Spleen (tissue), 7 donors: ENCODE measurements at regions not wholly inside any gene's neighbourhood (a gene's known extent, or its start where the extent isn't known, plus 50 kb on each side); places are given as distances from the start of the nearest gene placed in this dataset.

Experiments used
- POLR2A ChIP-seq, 3 donors: fragments of 450-650 bp; IDR thresholded peaks; one replicate each; pipeline ENCODE4 v1.5.1; 2017; ENCODE audit warnings: antibody characterized with exemption in 3 of 3, mild to moderate bottlenecking in 1 of 3
- TF ChIP-seq, protein P1 (sequence below), 11 experiments: fragments of 200-600 bp in 7 of 11; fragments of 450-650 bp in 4 of 11; sonication (generic) in 4 of 11; IDR thresholded peaks in 8 of 11; conservative IDR thresholded peaks in 3 of 11; 1 replicate in 7 of 11; 2 replicates in 4 of 11; pipeline versions ENCODE4 v1.4.0 to v1.8.0; 2016 to 2021; ENCODE audit warnings: antibody characterized with exemption in 11 of 11, inconsistent platforms in 4 of 11, mild to moderate bottlenecking in 1 of 11
- donor health status: DM: no; HTN: no; CAD: no; lungs with moderate emphysema.
- donor health status: DM: no; HTN: no; CAD: no.
- donor health status: DM: no; HTN: no; CAD: no.

DNA sequence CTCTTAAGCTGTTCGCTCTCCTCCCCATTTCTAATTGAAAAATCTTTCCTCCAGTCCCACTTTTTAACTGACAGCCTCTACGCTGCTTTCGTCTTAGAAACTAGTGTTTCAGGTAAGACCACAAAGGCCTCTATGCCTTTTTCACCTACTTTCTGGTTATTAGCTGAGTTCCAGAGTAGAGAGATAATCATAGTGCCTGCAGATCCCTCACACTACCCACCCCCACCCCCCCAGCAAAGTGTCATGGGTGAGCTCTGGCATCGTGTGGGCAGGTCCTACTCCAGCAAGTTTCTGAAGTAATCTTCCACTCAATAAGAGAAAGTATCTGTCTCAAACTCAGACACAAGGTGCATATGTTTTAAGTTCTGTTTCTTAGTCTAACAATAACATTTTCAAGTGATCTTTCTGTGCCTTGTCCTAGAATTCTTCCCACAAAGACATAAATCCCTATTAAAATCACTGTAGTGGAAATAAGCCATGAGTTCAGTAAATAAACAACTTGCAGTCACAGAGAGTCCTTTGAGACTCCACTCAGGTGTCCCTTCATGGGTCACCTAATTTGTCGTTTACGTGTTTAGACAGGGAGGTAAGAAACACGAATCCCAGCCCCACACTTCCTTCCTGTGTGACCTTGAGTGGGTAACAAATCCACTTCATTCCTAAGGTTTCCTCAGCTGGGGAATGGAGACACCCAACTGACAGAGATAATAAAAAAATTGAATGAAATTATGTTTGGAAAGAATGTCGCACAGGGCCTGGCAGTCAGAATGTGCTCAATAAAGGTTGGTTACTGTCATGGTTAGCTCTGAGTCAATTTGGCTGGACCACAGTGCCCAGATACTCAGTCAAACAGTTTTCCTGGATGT is 228.9 kb upstream of the CAND1 start:
- TF ChIP-seq POLR2A (IDR thresholded peaks at IDR 0.05): no peak
- TF ChIP-seq, protein P1, sequence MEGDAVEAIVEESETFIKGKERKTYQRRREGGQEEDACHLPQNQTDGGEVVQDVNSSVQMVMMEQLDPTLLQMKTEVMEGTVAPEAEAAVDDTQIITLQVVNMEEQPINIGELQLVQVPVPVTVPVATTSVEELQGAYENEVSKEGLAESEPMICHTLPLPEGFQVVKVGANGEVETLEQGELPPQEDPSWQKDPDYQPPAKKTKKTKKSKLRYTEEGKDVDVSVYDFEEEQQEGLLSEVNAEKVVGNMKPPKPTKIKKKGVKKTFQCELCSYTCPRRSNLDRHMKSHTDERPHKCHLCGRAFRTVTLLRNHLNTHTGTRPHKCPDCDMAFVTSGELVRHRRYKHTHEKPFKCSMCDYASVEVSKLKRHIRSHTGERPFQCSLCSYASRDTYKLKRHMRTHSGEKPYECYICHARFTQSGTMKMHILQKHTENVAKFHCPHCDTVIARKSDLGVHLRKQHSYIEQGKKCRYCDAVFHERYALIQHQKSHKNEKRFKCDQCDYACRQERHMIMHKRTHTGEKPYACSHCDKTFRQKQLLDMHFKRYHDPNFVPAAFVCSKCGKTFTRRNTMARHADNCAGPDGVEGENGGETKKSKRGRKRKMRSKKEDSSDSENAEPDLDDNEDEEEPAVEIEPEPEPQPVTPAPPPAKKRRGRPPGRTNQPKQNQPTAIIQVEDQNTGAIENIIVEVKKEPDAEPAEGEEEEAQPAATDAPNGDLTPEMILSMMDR (IDR thresholded peaks at IDR 0.05 in 8 of 11, conservative IDR thresholded peaks at IDR 0.05 in 3 of 11): no peak
